OCI-LY7 (cell line): ENCODE measurements at regions not wholly inside any gene's neighbourhood (a gene's known extent, or its start where the extent isn't known, plus 50 kb on each side); places are given as distances from the start of the nearest gene placed in this dataset.

ENCODE experiments used
- CTCF ChIP-seq: fragments of 200-600 bp; sonication (generic); conservative IDR thresholded peaks from 2 replicates; pipeline ENCODE4 v1.5.1; 2014; ENCODE audit warnings: mild to moderate bottlenecking, antibody characterized with exemption, low read length, moderate library complexity, mixed read lengths
- EZH2phosphoT487 ChIP-seq: fragments of 200-600 bp; sonication (generic); IDR thresholded peaks from 2 replicates; pipeline ENCODE4 v1.6.1; 2018; ENCODE audit warnings: low read depth, borderline replicate concordance, mild to moderate bottlenecking, mixed run types, antibody characterized with exemption, low read length, moderate library complexity, mixed read lengths

- TF ChIP-seq CTCF (peak; percentile 89), EZH2phosphoT487 (no peak)
Observed at GRCh38 chr3:88219138-88219792, 69.5 kb downstream of the C3orf38 start.
